Fibroblast of skin of back (primary cell): ENCODE measurements at regions not wholly inside any gene's neighbourhood (a gene's known extent, or its start where the extent isn't known, plus 50 kb on each side); places are given as distances from the start of the nearest gene placed in this dataset.
"Not testable (repeated sequence)": the region's sequence is repeated elsewhere in the genome, so short reads cannot be mapped to it uniquely, and the experiment has no call there.

Experiments used
- DNase-seq: peaks from one replicate; pipeline ENCODE4 v3.0.0-alpha.2; 2013

DNA sequence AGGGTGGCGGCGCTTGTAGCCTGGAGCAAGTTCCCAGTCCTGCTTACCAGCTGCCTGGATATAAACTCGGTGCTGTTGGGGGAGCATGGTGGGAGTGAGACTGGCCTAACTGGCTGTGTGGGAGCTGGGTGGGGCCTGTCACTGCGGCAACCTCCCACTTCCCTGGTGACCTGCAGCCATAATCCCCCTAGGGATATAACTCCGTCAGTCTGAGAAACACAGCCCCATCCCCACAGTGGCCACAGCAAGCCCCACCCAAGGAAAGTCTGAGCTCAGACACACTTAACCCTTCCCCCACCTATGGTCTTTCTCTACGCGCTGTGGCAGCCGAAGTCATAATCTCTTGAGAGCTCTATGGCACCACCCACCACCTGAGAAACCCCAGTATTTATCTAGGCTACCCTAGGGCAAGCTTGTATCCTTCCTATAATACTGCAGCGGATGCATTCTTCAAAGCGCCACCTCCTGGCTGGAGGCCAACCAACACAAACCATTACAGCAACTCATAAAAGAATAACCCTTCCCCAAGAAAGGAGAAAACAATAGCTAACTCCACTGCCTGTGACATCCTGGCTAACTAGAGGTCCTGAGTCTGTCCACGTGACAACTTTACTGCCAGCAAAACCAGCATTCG lies 57.4 kb downstream of the ZNF648 start:
- DNase-seq = no peak

DNA sequence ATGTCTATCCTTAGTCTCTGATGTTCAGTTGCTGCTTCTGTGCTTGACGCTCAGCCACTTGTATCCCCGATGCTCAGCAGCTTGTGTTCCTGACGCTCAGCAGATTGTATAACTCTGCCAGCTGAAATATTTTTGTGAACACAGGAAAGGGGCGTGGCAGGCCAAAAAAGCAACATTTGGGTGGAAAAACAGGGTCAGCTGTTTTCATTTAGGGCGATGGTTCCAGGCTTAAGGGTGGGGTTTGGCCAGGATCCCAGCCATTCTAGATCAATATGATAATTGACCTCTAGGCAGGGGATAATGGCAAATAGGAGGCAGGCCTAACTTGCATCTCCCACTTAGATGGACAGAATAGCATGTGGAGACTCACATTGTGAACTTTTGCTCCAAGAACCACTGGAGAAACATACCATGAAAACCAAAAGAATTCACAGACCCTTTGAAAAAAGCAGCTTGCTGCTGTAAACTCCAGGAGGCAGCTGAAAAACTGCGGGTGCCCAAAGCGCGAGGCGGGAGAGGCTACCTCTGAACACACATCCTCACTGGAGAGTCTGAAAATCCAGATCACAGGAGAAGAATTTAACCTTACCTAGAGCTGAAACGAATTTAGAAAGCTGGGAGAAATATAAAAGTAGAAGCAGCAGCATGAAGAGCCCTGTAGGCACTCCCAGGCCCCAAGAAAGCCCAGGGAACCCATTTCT lies 58.3 kb downstream of the ZNF648 start:
- DNase-seq = no peak

DNA sequence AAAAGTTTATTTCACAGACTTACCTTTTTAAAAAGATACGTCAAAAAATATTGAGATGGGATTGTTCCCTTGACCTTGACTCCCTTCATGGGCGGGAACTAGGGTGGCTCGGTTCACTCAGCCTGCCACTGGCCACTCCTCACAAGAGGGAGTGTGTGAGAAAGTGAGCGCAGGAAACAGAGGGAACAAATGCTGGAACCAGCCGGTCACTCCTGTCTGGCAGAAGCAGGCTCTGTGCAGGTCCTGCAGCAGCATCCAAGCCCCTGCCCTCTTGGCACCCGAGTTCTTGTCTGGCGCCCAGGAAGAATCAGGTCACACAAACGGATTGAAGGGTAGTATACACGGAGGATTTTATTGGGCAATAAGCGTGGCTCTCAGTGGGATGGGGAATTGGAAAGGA lies 58.9 kb downstream of the ZNF648 start:
- no peak for DNase-seq

DNA sequence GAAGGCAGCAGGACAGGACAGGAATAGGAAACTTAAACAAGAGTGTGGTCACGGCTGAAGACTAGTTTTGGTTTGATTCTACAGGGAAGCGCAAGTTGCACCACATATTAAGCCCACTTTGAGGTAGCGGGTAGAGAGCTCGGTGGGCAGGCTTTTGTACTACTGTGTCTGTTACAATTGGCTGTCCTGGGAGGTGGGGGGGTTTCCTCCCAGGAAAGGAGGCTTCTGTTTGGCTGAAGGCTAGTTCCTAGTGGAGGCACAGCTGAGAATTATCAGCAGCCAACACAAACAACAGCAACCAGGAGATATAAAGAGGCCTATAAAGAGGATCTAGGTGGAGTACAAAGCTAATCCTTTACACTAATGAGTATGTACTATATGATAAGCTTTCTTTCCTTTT lies 62.7 kb downstream of the ZNF648 start:
- DNase-seq = no peak

DNA sequence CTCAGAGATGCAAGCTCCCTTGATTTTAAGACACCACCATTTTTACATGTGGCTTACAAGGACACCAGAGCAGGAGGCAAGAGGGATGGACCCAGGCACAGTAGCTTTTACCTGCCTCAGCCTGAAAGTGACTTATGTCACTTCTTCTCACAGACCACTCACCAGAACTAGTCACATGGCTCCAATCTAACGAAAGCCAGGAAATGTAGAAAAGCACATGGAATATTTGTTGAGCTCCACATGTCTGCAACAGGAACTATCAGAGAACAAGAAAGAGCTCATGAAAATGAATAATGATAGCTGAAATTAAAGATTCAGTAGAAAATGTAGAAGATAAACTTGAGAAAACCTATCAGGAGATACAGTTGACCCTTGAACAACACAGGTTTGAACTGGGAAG lies 69.4 kb downstream of the ZNF648 start:
- DNase-seq = no peak

DNA sequence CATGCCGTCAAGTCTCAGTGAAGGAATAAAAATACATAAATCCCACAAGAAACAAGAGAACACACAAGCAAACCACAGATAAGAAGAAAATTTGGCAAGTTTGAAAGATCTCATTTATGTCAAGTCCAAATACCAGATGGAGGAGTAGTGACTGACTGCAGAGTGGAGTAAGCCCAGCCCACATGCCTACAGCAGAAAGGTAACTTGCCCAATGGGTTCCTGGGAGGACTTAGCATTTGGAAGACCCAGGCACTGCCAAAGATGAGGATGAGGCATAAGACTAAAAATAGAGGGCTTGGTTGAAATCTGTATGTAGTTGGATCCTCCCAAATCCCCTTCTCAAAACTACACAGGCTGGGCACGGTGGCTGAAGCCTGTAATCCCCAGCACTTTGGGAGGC lies 70.8 kb downstream of the ZNF648 start:
- DNase-seq = no peak

DNA sequence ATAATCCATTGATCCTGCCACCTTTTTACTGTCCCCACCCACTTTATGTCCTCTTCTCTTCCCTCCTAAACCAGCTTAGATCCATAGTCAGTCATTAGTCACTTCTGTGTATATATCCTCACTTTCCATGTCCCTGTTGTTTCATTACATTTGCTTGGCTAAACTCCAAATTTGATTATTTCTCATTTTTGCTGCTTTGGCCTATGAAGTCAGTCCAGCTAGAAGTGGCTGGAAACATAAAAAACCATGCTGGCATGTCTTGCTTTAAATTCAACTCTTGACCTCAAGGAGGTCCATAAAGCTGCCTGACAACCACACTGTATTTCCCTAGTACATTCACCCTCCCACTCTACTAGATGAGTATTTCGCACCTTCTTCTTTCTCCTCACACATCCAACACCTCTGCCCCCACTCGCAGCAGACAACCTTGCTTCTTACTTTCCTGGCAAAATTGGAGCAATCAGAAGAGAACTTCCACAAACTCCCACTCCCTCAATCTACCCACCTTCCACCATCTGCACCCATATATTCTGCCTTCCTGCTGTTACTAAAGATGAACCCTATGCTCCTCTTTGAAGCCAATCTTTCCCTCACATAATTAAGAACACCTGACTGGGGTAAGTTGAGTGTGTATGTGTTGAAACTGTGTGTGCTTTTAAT lies 72.1 kb downstream of the ZNF648 start:
- no peak for DNase-seq

DNA sequence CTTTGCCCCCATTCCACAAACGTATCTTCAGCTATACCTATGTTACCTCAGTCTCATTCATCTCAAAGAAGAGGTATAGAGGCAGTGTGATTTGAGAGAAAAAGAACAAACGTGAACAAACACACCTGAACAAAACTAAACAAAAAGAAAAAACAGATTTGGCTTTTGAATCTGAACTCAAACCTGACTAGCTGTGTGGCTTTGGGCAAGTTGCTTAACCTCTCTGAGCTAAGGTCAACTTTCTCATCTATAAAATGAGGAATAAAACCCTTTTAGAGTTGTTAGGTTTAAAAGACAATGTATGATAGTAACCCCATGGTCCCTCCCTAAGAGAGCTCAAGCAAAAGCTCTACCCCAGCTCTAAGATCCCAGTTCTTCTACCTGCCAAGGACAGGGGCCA lies 73.5 kb downstream of the ZNF648 start:
- no peak for DNase-seq

DNA sequence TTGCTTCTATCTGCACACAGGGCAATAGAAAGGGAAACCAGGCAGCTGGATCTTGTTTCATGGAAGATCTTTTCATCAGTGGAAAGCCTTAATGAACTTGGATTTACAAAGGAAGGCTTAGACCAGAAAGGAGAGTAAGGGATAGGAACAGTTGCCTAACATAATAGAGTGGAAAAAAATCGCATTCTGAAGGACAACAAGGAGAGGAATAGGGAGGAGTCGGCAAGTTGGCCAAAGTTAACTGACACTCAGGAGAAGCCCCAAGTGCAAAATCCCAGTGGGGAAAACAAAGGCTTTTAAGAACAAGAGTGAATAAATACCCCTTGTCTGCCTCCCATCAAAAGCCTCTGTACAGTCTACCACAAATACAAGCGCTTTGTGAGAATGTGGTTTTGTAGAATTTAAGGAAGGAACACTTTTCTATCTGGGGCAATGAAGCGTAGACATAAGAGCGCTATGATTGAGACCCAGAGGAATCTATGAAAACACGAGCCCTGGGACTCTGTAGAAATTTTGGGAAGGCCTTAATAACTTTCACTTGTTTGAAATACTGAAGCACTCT lies 74.1 kb downstream of the ZNF648 start:
- no peak for DNase-seq

DNA sequence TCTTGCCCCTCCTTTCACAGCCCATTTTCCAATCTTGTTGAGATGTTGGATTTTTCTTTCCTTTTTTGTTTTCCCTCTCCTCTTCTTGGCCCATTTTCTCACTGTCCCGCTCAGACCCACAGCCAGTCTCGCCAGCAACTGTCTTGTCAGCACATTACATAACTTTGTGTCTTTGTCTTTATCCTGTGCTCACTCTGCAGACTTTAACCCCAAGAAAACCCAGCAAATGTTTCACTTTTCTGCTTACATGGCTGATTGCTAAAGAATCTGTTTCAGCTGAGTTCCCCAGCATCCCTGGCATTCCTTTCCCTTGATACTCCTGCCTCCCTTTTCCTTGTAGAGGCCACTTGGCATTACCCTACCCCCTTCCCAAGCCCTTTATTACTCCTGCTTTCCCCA lies 74.6 kb downstream of the ZNF648 start:
- DNase-seq = no peak

DNA sequence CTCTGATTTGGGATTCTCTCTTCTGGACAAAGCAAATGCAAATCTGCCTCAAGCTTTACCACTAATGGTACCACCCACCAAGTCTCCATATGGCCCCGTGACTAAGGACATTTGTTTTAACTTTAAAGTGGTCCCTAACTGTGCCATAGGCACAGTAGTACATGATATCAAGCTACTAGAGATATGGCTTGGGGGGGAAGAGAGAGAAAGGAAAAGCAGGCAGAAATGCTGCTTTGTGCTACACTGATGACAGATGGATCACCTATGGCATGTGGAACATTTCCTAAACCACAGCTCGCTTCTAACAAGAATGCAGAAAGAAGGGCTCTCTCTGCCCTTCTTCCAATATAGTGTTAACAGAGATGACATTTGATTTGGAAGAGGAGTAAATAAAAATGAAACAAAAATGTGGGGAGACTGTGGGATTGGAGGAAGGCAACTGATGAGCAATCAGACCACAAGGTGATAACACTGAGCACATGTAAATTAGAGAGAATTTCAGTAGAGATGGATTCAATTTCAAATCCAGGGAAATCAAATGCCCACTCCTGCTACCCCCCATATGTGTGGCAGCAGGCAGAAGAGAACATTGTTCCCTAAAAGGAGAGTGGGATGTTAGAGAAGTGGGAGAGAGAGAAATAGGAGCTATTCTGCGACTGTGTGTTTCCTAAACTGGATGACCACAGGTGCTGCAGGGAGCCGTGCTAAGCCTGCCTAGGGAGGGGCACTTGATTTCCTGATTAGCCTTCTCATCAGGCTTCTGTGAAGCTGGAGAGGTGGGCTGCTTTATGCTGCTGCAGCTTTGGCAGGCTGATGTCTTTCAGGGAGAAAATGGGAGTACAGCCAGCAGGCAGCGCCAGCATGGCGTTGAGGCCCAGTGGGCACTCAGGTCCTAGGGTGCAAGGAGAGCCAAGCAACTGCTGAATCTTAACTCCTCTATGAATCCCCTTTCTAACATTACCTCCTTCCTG lies 75.3 kb downstream of the ZNF648 start:
- DNase-seq = no peak

DNA sequence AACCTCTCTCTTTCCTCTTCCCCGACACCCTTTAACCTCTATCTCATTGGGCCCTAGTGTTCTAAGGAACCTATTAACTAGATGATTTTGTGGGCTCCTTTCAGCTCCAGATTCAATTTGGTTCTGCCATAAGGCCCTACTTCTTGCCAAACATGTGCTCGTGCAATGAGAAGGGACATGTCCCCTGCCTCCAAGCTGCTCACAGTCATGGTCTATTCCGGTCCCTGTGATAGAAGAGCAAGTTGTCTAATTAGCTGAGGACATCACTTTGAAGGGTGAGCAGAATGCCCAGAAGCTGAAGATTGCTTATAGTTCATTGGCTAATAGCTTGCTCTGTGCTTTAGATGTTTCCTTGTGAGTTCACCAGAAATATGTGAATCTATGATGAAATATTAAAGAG lies 76.2 kb downstream of the ZNF648 start:
- DNase-seq = no peak

DNA sequence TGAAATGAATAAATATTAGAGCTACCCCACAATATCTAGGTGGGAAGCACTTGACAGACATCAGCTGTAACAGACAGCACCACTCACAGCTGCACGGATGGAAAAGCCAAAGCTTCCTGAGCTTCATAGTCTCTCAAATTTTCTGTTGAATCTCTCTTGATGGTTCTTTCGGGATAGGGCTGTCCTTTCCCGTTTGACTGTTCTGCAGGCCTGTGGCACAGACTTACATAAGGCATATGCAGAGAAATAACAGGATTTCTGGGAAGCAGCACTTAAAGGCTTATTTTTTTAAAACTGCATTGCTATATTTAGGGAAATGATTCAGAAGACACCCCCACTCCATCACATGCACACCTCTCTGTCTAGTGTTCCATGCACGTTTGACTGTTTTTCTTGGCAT lies 77.5 kb downstream of the ZNF648 start:
- DNase-seq = no peak

DNA sequence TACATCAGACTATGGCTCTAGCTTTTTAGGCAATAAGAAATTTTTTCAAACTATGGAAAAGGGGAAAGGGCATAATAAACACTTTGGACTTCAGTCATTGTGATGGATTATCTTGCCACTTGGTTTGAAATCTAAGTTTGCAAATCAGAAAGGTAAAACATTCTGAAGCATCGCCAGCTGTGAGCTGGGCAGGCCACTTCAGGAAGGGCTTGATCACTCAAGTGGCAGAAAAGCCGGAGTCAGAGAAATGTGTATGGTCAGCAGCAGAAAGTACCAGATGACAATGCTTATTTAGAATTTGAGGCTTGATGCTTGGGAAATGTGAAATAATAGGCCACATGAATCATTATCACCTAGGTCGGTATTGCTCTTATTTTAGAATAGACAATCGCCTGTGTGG lies 79.7 kb downstream of the ZNF648 start:
- DNase-seq = no peak

DNA sequence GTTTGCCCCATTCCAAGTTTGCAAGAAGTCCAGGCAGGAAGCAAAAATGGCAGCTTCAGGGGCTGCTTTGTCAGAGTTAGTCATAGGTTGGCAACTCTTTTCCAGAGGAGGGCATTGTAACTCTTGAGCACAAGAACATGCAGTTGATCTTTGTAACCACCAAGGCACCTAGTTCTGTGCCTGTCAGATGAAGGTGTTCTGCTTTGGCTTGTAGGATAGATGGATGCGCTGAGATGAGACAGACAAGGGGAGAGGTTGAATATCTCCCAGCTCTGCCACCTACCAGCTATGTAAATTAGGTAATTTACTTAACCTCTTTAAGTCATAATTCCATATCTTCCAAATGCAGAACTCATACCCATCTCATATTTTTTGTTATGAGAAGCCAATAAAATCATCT lies 89.3 kb downstream of the ZNF648 start:
- no peak for DNase-seq

DNA sequence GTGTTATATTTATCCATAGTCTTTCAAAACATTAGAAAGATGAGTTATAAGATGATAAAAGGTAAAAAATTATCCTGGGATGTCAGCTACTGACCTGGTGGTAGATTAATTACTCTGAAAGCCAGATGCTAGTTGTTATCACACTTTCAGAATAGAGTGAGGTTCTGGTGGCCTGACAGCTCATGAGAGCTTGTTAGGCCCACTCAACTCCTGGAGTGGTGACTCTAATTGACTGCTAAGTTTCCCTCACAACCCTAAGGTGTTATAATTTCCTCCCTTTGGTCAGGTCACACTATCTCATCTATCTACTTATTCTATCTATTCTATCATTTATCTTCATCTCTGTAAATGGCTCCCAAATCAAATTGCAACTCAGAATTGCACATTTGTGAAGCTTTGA lies 90.1 kb downstream of the ZNF648 start:
- DNase-seq = no peak

DNA sequence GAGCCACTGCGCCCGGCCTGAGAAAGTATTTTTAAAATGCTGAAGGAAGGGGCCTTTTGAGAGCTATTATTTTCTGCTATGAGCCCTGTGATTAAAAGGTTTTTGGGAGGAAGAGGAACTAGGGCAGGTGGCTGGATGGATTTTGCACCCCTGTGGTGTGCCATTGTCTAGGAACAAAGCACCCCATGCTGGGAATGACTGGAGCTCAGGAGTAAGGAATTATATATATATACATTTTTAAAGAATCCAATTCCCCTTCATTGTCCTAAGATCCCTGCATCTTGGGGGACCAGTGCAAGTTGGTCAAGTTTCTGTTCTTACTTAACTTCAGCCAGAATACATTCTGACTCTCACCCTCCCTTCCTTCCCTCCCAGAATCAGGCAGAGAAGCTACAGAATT lies 91.6 kb downstream of the ZNF648 start:
- DNase-seq = no peak

DNA sequence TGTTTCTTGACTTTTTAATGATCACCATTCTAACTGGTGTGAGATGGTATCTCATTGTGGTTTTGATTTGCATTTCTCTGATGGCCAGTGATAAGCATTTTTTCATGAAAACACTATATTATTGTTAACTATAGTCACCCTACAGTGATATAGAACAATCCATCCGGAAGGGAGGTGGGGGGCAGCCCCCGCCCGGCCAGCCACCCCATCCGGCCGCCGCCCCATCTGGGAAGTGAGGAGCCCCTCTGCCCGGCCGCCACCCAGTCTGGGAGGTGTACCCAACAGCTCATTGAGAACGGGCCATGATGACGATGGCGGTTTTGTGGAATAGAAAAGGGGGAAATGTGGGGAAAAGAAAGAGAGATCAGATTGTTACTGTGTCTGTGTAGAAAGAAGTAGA lies 106.8 kb downstream of the ZNF648 start:
- DNase-seq = not testable (repeated sequence)

DNA sequence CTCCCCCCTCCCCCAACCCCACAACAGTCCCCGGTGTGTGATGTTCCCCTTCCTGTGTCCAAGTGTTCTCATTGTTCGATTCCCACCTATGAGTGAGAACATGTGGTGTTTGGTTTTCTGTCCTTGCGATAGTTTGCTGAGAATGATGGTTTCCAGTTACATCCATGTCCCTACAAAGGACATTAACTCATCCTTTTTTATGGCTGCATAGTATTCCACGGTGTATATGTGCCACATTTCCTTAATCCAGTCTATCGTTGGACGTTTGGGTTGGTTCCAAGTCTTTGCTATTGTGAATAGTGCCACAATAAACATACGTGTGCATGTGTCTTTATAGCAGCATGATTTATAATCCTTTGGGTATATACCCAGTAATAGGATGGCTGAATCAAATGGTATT lies 107.3 kb downstream of the ZNF648 start:
- not testable (repeated sequence) for DNase-seq

DNA sequence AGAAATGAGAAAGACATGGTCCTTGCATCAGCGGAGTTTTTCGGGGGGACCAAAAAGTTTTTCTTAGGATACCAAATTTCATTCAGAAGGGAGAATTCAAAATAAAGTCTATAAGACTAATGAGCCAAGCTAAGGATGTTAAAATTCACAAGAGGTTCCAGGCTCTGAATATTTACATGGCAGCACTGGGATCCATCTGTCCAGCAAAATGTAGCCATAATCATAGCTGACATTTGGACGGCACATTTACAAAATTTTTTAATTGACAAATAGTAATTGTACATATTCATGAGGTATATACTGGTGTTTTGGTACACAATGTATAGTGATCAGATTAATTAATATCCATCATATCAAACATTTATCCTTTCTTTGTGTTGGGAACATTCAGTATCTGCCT lies 107.9 kb downstream of the ZNF648 start:
- no peak for DNase-seq

DNA sequence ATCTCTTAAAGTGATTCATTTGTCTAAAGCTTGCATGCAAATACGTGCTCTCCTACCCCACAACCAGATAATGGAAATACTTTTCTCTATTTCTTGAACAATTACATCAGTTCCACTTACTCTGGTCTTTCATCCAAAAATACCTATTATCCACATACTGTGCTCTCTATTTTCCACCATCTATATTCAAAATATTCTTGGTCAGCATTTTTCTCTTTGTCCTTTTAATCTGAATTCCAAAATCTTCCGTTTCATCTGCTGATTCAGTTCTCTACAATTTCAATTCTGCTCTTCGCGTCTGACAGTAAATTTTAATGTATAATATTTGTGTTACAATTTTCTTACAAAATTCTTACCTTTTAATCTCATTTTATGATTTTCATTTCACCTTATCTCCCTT lies 110.3 kb downstream of the ZNF648 start:
- DNase-seq = no peak

DNA sequence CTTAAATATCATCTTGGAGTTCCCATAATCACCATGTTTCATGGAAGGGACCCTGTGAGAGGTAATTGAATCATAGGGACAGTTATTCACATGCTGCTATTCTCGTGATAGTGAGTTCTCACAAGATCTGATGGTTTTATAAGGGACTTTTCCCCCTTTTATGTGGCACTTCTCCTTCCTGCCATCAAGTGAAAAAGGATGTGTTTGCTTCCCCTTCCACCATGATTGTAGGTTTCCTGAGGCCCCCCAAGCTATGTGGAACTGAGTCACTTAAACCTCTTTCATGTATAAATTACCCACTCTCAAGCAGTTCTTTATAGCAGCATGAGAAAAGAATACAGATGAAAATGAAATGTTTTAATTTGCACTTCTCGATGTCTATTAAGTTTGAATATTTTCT lies 112.0 kb downstream of the ZNF648 start:
- DNase-seq = no peak

DNA sequence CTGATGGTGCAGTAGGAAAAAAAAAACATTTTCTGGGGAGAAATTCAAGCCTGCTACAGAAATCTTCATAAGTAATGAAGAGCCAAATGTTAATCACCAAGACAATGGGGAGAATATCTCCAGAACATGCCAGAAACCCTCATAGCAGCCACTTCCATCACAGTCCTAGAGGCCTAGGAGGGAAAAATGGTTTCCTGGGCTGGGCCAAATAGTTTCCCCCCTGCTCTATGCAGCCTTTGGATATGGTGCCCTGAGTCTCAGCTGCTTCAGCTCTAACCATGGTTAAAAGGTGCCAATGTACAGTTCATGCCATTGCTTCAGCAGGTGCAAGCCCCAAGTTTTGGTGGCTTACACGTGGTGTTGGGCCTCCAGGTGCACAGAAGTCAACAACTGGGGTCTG lies 113.1 kb downstream of the ZNF648 start:
- DNase-seq = no peak
